ENCODE measurements at regions not wholly inside any gene's neighbourhood (a gene's known extent, or its start where the extent isn't known, plus 50 kb on each side); places are given as distances from the start of the nearest gene placed in this dataset.

DNA sequence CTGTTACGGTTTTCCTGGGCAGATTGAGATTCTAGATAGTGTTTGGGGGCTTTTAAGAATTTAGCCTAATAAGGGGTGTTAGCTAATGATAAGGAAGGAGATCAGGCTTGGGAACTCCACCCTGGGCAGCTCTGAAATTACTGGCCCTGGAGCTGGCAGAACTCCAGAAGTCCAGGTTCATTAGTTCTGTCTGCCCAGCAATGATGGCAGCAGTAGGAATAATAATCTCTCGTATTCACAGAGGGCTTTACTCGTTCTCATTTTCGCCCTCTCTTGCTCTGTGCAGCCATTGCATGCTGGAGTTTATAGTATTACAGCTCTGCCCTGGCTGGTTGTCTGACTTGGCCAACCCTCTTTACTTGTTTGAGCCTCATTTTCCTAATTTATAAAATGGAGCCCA, 216.0 kb downstream of the HAPSTR1 start:
- no peaks in the 10 kb centered on the region for H3K27me3 ChIP-seq (ENCODE audit: control insufficient read depth in 3 of 3, insufficient read depth in 3 of 3, low read length in 2 of 3)
- H3K9ac ChIP-seq (ENCODE audit: insufficient read depth in 1 of 2, low read length in 2 of 2), result no peak overlapping the region
- H3K9me3 ChIP-seq (ENCODE audit: control insufficient read depth in 4 of 4, insufficient read depth in 3 of 4, low read length in 3 of 4), result peaks cover 0 to 1% (median 0%) of the 10 kb centered on the region in 4 donors
- H3K4me1 ChIP-seq (ENCODE audit: control insufficient read depth in 5 of 5, insufficient read depth in 5 of 5, low read length in 5 of 5), result peaks cover 0 to 8% (median 0%) of the 10 kb centered on the region in 5 donors
- no peaks in the 10 kb centered on the region for H3K36me3 ChIP-seq (ENCODE audit: control insufficient read depth in 4 of 4, insufficient read depth in 4 of 4, low read length in 4 of 4)
- DNase-seq (no peak), ATAC-seq (ENCODE audit: insufficient read depth, low FRiP score) (no peak)
- TF ChIP-seq, protein P1, sequence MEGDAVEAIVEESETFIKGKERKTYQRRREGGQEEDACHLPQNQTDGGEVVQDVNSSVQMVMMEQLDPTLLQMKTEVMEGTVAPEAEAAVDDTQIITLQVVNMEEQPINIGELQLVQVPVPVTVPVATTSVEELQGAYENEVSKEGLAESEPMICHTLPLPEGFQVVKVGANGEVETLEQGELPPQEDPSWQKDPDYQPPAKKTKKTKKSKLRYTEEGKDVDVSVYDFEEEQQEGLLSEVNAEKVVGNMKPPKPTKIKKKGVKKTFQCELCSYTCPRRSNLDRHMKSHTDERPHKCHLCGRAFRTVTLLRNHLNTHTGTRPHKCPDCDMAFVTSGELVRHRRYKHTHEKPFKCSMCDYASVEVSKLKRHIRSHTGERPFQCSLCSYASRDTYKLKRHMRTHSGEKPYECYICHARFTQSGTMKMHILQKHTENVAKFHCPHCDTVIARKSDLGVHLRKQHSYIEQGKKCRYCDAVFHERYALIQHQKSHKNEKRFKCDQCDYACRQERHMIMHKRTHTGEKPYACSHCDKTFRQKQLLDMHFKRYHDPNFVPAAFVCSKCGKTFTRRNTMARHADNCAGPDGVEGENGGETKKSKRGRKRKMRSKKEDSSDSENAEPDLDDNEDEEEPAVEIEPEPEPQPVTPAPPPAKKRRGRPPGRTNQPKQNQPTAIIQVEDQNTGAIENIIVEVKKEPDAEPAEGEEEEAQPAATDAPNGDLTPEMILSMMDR (IDR thresholded peaks at IDR 0.05; ENCODE audit: control extremely low read depth, extremely low read depth), result no peak
- no peak overlapping the region for H3K27ac ChIP-seq (ENCODE audit: low read depth in 1 of 2, low read length in 1 of 2)
- H3K4me3 ChIP-seq, result no peak overlapping the region
- WGBS, 2 donors, result 58 to 65% methylated on average over 4 of the region's 4 CpGs

GRCh38 chr16:9308356-9308801, 216.9 kb downstream of the HAPSTR1 start:
- Histone ChIP-seq H3K4me3 (no peak overlapping the region), H3K36me3 (ENCODE audit: control insufficient read depth in 4 of 4, insufficient read depth in 4 of 4, low read length in 4 of 4) (no peaks in the 10 kb centered on the region), H3K9ac (ENCODE audit: insufficient read depth in 1 of 2, low read length in 2 of 2) (no peak overlapping the region), H3K27me3 (ENCODE audit: control insufficient read depth in 3 of 3, insufficient read depth in 3 of 3, low read length in 2 of 3) (no peaks in the 10 kb centered on the region), H3K9me3 (ENCODE audit: control insufficient read depth in 4 of 4, insufficient read depth in 3 of 4, low read length in 3 of 4) (peaks cover 0 to 7% (median 0%) of the 10 kb centered on the region in 4 donors), H3K27ac (ENCODE audit: low read depth in 1 of 2, low read length in 1 of 2) (no peak overlapping the region), H3K4me1 (ENCODE audit: control insufficient read depth in 5 of 5, insufficient read depth in 5 of 5, low read length in 5 of 5) (peaks cover 0 to 8% (median 0%) of the 10 kb centered on the region in 5 donors)
- 54 to 67% methylated on average over 8 of the region's 8 CpGs for WGBS, 2 donors
- ATAC-seq (ENCODE audit: insufficient read depth, low FRiP score) (no peak), DNase-seq (peak in 2 of 3 donors; percentile 37 to 67)
- TF ChIP-seq, protein P1 (IDR thresholded peaks at IDR 0.05; ENCODE audit: control extremely low read depth, extremely low read depth), result no peak

DNA sequence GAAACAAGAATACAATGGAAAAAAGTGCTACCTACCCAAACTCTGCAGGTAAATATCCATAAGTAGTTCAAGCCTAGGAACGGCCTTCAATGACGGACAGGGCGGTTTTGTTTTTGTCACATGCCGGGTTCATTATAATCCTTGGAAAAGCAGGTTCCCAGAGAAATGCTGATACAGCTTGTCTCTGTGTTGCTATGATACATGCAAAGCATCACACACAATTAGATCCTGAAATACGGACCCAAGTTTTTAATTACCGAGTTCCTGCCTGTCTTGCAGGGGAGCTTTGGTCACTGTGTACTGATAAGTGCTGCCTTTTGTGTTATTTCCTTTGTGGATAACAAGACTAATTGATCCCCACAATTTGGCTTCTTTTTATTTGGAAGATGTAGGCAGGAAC, 217.4 kb downstream of the HAPSTR1 start:
- no peak for ATAC-seq (ENCODE audit: insufficient read depth, low FRiP score)
- no peak overlapping the region for H3K4me3 ChIP-seq
- H3K9ac ChIP-seq (ENCODE audit: insufficient read depth in 1 of 2, low read length in 2 of 2), result no peak overlapping the region
- peaks cover 0 to 11% (median 0%) of the 10 kb centered on the region in 4 donors for H3K9me3 ChIP-seq (ENCODE audit: control insufficient read depth in 4 of 4, insufficient read depth in 3 of 4, low read length in 3 of 4)
- WGBS, 2 donors, result 52 to 70% methylated on average over 6 of the region's 6 CpGs
- H3K27ac ChIP-seq (ENCODE audit: low read depth in 1 of 2, low read length in 1 of 2), result no peak overlapping the region
- H3K27me3 ChIP-seq (ENCODE audit: control insufficient read depth in 3 of 3, insufficient read depth in 3 of 3, low read length in 2 of 3), result no peaks in the 10 kb centered on the region
- no peak for DNase-seq
- H3K4me1 ChIP-seq (ENCODE audit: control insufficient read depth in 5 of 5, insufficient read depth in 5 of 5, low read length in 5 of 5), result peaks cover 0 to 8% (median 0%) of the 10 kb centered on the region in 5 donors
- no peaks in the 10 kb centered on the region for H3K36me3 ChIP-seq (ENCODE audit: control insufficient read depth in 4 of 4, insufficient read depth in 4 of 4, low read length in 4 of 4)
- TF ChIP-seq, protein P1 (IDR thresholded peaks at IDR 0.05; ENCODE audit: control extremely low read depth, extremely low read depth), result no peak

DNA sequence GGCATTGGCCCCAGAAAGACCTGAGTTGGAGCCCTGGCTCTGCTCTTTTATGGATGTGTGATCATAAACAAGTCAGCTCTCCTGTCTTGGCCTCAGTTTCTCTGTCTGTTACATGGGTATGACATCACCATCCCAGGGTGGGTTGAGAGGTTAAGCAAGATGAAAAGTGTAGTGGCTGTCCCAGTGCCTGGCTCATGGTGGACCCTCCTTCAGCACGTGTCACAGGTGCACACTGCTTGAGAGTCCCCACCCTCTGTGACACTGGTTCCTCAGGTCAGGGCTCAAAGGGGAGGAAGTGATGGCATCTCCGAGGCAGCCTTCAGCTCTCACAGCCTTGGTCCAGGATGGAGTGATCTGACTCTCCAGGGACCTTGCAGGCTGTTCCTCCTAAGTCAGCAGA, 218.4 kb downstream of the HAPSTR1 start:
- Histone ChIP-seq H3K9me3 (ENCODE audit: control insufficient read depth in 4 of 4, insufficient read depth in 3 of 4, low read length in 3 of 4) (peaks cover 0 to 13% (median 0%) of the 10 kb centered on the region in 4 donors), H3K27me3 (ENCODE audit: control insufficient read depth in 3 of 3, insufficient read depth in 3 of 3, low read length in 2 of 3) (no peaks in the 10 kb centered on the region), H3K4me3 (no peak overlapping the region), H3K9ac (ENCODE audit: insufficient read depth in 1 of 2, low read length in 2 of 2) (no peak overlapping the region), H3K36me3 (ENCODE audit: control insufficient read depth in 4 of 4, insufficient read depth in 4 of 4, low read length in 4 of 4) (no peaks in the 10 kb centered on the region), H3K4me1 (ENCODE audit: control insufficient read depth in 5 of 5, insufficient read depth in 5 of 5, low read length in 5 of 5) (peaks cover 0 to 8% (median 0%) of the 10 kb centered on the region in 5 donors), H3K27ac (ENCODE audit: low read depth in 1 of 2, low read length in 1 of 2) (no peak overlapping the region)
- DNase-seq, result no peak
- no peak for ATAC-seq (ENCODE audit: insufficient read depth, low FRiP score)
- WGBS, 2 donors, result 77 to 78% methylated on average over 2 of the region's 2 CpGs
- TF ChIP-seq, protein P1 (IDR thresholded peaks at IDR 0.05; ENCODE audit: control extremely low read depth, extremely low read depth), result no peak
